ENCODE measurements at regions not wholly inside any gene's neighbourhood (a gene's known extent, or its start where the extent isn't known, plus 50 kb on each side); places are given as distances from the start of the nearest gene placed in this dataset.

- TF ChIP-seq CTCF (IDR thresholded peaks at IDR 0.05; ENCODE audit: low read length) (no peak), EZH2 (IDR thresholded peaks at IDR 0.05; ENCODE audit: borderline replicate concordance, low read length) (no peak)
Measured at GRCh38 chr1:115185336-115185735, 96.0 kb upstream of the TSPAN2 start.
